BLaER1 (cell line): ENCODE measurements at regions not wholly inside any gene's neighbourhood (a gene's known extent, or its start where the extent isn't known, plus 50 kb on each side); places are given as distances from the start of the nearest gene placed in this dataset.

Experiments
- H3K27ac ChIP-seq: shearing (Covaris generic); formaldehyde crosslinking; 2 replicates; pipeline ENCODE4 v1.8.1; 2022
- H3K27me3 ChIP-seq: shearing (Covaris generic); formaldehyde crosslinking; 2 replicates; pipeline ENCODE4 v1.8.1; 2022
- H3K36me3 ChIP-seq: shearing (Covaris generic); formaldehyde crosslinking; 2 replicates; pipeline ENCODE4 v1.8.1; 2022
- H3K4me1 ChIP-seq: shearing (Covaris generic); formaldehyde crosslinking; 2 replicates; pipeline ENCODE4 v1.8.1; 2022
- H3K4me2 ChIP-seq: shearing (Covaris generic); formaldehyde crosslinking; 2 replicates; pipeline ENCODE4 v1.8.1; 2022
- H3K4me3 ChIP-seq: shearing (Covaris generic); formaldehyde crosslinking; 2 replicates; pipeline ENCODE4 v1.8.1; 2022
- H3K9ac ChIP-seq: shearing (Covaris generic); formaldehyde crosslinking; 2 replicates; pipeline ENCODE4 v1.8.1; 2022
- H3K9me3 ChIP-seq: shearing (Covaris generic); formaldehyde crosslinking; 2 replicates; pipeline ENCODE4 v1.8.1; 2022
- H4K20me1 ChIP-seq: shearing (Covaris generic); formaldehyde crosslinking; 2 replicates; pipeline ENCODE4 v1.8.1; 2022
- Cebpa-rat ChIP-seq: shearing (Covaris generic); IDR thresholded peaks from 2 replicates; pipeline ENCODE4 v1.8.1; 2022

DNA sequence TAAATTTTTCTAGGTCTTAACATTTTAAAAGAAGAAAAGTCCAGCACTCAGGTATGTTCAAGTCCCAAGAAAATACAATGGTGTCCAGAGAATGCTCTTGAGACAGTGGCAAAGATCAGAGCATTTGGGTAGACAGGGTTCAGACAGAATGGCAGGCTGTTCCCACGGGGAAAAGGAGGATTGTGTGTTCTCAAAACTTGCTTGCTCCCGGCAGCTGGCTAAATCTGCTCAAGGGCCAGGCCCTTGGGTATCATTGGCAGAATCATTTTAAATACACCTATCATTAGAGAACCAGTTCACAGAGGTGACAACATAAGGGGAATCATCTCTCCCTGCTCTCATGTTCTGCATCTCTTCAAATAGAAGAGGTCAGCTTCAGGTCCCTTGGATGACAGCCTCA is 456.3 kb downstream of the DTHD1 start:
- no peaks in the 10 kb centered on the region for H3K4me1 ChIP-seq
- H3K9ac ChIP-seq: no peak overlapping the region
- H3K4me3 ChIP-seq: no peak overlapping the region
- H3K27me3 ChIP-seq: no peaks in the 10 kb centered on the region
- no peaks in the 10 kb centered on the region for H4K20me1 ChIP-seq
- no peak for TF ChIP-seq Cebpa-rat
- H3K9me3 ChIP-seq: no peaks in the 10 kb centered on the region
- no peak overlapping the region for H3K27ac ChIP-seq
- no peaks in the 10 kb centered on the region for H3K36me3 ChIP-seq
- H3K4me2 ChIP-seq: no peak overlapping the region

DNA sequence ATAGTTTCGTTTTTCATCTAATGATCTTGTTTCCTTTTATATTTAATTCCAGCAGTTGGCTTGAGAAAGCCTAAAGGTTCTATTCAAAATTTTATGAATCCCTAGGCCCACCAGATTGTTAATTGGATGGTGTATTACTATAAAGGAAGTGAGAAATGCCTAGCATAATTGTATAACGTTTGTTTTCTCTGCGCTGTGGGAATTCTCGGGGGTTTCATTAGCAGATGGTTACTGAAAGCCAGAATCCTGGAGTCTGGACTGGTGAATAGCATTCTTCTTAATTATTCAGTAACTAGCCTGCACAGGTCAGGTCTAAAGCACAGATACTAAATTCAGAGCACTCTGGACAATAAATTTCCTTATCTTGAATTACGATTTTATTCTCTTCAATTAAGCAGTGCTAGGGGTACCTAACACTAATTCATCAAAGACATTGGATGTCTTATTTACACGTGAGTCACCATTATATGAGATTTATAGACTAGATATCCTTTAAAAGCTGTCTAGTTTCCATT is 459.4 kb downstream of the DTHD1 start:
- Histone ChIP-seq H3K36me3 (no peaks in the 10 kb centered on the region), H3K9ac (no peak overlapping the region), H3K4me2 (no peak overlapping the region), H3K9me3 (no peaks in the 10 kb centered on the region), H3K27ac (no peak overlapping the region), H4K20me1 (no peaks in the 10 kb centered on the region), H3K4me1 (no peaks in the 10 kb centered on the region), H3K4me3 (no peak overlapping the region), H3K27me3 (no peaks in the 10 kb centered on the region)
- no peak for TF ChIP-seq Cebpa-rat

DNA sequence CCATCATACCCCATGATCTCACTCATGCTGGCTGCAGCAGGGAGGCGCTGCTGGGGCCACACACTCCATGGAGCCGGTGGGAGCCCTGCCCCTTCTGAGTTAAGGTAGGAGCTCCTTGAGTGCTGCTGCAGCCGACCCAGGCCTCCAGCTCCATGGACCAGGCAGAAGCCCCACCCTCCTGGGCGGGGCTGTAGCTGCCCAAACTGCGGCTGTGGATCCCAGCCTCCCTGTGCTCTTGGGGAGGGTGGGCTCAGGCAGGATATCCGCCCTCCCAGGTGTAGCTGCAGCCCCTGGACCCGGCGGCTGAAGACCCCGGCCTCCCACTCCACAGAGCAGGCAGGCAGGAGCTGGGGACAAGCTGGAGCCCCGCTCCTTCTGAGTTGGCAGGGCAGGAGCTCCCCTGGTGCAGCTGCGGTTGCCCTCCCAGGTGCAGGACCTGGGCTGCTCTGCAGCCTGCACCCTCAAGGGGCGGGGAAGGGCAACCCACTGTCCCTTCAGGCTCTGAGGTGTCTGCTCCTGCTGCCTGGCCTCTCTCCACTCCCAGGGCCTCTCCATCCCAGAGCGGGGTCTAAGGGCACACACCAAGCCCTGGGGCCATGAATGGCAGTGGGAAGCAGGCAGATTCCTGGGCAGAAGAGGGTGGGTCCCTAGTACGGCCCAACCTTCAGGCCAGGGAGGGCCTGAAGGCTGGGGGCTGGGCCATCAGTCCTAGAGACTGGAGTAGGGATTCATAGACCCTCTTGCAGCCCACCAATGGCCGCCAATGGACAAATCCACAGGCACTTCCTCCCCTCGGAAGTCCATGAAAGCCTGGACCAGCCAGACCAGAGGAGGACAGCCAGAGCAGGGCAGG is 466.1 kb downstream of the DTHD1 start:
- Histone ChIP-seq H3K9me3 (no peaks in the 10 kb centered on the region), H3K27me3 (no peaks in the 10 kb centered on the region), H3K27ac (peak overlapping the region; percentile 4; the same call in 1 of the 2 replicates), H3K4me1 (no peaks in the 10 kb centered on the region), H3K4me3 (no peak overlapping the region), H3K36me3 (no peaks in the 10 kb centered on the region), H3K4me2 (no peak overlapping the region), H3K9ac (no peak overlapping the region), H4K20me1 (no peaks in the 10 kb centered on the region)
- no peak for TF ChIP-seq Cebpa-rat

DNA sequence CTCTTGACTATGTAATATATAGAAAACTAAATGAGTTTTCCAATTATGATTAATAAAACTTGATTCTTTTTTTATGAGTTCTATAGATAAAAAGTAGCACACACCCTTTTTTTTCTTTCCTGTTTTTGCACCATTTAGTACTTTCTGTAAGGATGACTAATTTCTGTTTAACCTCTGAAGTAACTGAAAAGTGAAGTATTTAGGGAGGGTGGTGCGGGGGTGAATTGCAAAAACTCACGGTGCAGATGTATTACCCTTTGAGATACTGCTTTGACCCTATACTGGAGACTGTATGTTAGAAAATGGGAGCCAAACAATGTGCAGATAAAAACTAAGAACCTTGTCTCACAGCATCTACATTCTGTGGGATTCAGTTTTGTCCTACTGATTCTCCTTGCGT is 471.6 kb downstream of the DTHD1 start:
- no peaks in the 10 kb centered on the region for H3K36me3 ChIP-seq
- no peak overlapping the region for H3K9ac ChIP-seq
- no peaks in the 10 kb centered on the region for H3K9me3 ChIP-seq
- H3K4me2 ChIP-seq: no peak overlapping the region
- no peaks in the 10 kb centered on the region for H3K27me3 ChIP-seq
- no peak for TF ChIP-seq Cebpa-rat
- H4K20me1 ChIP-seq: no peaks in the 10 kb centered on the region
- no peak overlapping the region for H3K4me3 ChIP-seq
- 0 out of 2 replicates have a peak, but pooled peaks cover 6% of the 10 kb centered on the region for H3K4me1 ChIP-seq
- no peak overlapping the region for H3K27ac ChIP-seq

DNA sequence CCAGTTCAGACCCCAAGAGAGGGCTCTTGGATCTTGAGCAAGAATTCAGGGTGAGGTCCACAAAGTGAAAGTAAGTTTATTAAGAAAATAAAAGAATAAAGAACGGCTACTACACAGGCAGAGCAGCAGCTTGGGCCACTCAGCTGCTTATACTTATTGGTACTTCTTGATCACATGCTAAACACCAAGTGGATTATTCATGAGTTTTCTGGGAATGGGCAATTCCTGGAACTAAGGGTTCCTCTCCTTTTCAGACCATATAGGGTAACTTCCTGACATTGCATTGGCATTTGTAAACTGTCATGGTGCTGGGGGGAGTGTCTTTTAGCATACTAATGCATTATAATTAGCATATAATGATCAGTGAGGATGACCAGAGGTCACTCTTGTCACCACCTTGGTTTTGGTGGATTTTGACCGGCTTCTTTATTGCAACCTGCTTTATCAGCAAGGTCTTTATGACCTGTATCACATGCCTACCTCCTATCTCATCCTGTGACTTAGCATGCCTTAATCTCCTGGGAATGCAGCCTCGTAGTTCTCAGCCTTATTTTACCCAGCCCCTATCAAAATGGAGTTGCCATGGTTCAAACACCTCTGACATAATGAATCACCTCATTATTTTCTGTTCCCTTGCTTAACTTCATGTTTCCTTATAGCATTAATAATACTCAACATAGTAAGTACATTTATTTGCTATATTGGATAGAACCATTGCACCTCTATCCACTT is 476.3 kb downstream of the DTHD1 start:
- Histone ChIP-seq H3K4me1 (peaks cover 16% of the 10 kb centered on the region), H3K27ac (no peak overlapping the region), H4K20me1 (no peaks in the 10 kb centered on the region), H3K9me3 (peaks cover 5% of the 10 kb centered on the region; the same call in 1 of the 2 replicates), H3K36me3 (no peaks in the 10 kb centered on the region), H3K4me3 (no peak overlapping the region), H3K27me3 (no peaks in the 10 kb centered on the region), H3K4me2 (no peak overlapping the region), H3K9ac (no peak overlapping the region)
- TF ChIP-seq Cebpa-rat: no peak

DNA sequence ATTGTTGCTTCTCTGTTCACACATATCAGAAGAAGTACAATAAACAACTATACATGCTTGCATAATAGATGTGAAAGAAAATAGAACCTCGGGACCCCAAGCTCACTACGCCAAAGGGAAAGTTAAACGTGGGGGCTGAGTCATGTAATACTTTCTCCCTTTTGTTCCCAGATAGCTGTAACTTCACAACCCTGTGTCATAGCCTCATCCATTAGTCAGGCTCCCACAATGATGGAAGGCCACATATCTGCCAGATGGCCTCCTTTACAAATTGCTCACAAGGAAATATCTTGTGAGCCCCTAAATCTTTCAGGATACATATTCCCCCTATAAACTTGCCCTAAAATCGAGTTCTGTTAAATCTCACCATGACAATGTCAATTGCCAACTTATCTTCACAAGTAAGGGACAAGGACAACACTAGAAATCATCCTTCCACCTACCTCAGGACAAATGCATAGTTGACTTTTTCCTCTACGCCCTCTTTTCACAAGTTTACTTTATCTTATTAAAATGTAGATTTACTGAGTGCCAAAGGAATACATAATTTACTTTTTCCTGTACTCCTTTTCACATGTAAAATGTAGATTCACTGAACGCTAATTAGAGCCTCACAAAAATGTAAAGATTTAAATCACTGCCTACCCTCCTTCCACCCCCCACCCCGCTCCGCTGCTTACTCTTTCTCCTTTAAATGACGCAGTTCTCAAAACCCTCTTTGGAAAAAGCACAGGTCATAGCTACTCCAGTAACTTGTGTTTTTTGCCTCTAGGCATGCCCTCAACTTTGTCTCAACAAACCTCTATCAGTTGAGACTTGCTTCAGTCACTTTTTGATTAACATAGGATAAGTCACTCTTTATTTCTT is 477.1 kb downstream of the DTHD1 start:
- Histone ChIP-seq H3K9ac (no peak overlapping the region), H3K4me2 (no peak overlapping the region), H3K27ac (no peak overlapping the region), H3K4me3 (no peak overlapping the region), H3K36me3 (no peaks in the 10 kb centered on the region), H4K20me1 (no peaks in the 10 kb centered on the region), H3K9me3 (peaks cover 5% of the 10 kb centered on the region; the same call in 1 of the 2 replicates), H3K27me3 (no peaks in the 10 kb centered on the region), H3K4me1 (peaks cover 10% of the 10 kb centered on the region)
- no peak for TF ChIP-seq Cebpa-rat

DNA sequence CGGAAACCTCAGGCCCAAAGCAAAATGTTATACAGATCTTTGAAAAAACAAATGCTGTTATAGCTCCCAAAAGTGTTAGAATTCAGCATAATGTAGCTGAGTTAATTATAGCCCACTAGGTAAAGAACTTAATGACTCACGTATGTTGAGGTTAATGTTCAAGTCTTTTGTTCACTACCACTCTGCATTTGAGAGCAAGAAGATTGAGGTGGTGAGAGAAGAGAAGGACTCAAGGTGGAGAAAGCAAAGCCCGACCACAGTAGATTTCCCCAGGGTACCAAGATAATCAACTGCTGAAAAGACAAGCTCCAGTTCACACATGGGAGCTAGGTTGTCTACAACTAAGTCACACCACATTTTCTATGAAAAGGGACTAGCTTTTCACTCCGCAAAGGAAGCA is 480.2 kb downstream of the DTHD1 start:
- Histone ChIP-seq H3K9ac (no peak overlapping the region), H4K20me1 (no peaks in the 10 kb centered on the region), H3K4me2 (peak overlapping the region; percentile 58), H3K9me3 (peaks cover 5% of the 10 kb centered on the region; the same call in 1 of the 2 replicates), H3K27ac (no peak overlapping the region), H3K36me3 (no peaks in the 10 kb centered on the region), H3K4me3 (no peak overlapping the region), H3K4me1 (peaks cover 10% of the 10 kb centered on the region), H3K27me3 (no peaks in the 10 kb centered on the region)
- no peak for TF ChIP-seq Cebpa-rat

DNA sequence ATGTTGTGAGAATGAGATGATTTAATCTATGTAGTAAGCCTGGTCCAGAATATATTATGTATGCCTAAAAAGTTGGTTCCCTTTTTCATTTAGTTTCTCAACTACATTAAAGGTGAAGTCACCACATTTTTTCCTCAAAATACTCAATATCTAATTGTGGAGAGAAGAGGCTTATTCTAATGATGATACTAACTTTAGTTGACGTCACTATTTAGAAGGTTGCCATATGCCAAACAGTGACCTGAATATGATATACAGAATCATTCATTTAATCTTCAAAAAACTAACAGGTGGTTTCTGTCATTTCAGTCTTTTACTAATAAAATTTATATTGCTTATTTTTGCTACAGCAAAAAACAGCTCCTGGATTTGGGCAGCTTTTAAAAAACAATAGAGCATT is 480.7 kb upstream of the NWD2 start:
- no peaks in the 10 kb centered on the region for H4K20me1 ChIP-seq
- H3K4me2 ChIP-seq: no peak overlapping the region
- H3K9ac ChIP-seq: no peak overlapping the region
- peaks cover 5% of the 10 kb centered on the region; the same call in 1 of the 2 replicates for H3K9me3 ChIP-seq
- peaks cover 10% of the 10 kb centered on the region for H3K4me1 ChIP-seq
- no peak for TF ChIP-seq Cebpa-rat
- H3K27me3 ChIP-seq: no peaks in the 10 kb centered on the region
- no peak overlapping the region for H3K4me3 ChIP-seq
- H3K27ac ChIP-seq: no peak overlapping the region
- no peaks in the 10 kb centered on the region for H3K36me3 ChIP-seq

DNA sequence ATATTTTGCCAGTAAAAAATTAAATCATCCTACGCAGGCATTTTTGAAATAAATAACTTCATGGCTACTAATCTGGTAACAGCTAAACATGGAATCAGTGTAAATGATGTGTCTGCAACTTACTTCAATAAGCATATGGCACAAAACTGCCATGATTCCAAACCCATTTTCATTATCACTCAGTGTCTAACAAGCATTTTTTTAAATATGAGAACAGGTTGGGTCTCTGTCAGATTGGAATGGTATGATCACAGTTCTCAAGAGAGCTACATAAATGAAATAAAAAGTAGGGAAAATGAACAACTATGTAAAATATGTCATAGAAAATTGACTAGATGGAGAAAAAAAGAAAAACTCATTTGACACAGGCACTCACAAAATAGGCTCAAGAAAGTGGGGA is 476.9 kb upstream of the NWD2 start:
- H3K4me3 ChIP-seq: no peak overlapping the region
- TF ChIP-seq Cebpa-rat: no peak
- H3K4me1 ChIP-seq: 0 out of 2 replicates have a peak, but pooled peaks cover 5% of the 10 kb centered on the region
- no peak overlapping the region for H3K9ac ChIP-seq
- no peak overlapping the region for H3K27ac ChIP-seq
- no peak overlapping the region for H3K4me2 ChIP-seq
- no peaks in the 10 kb centered on the region for H4K20me1 ChIP-seq
- H3K9me3 ChIP-seq: no peaks in the 10 kb centered on the region
- no peaks in the 10 kb centered on the region for H3K36me3 ChIP-seq
- H3K27me3 ChIP-seq: no peaks in the 10 kb centered on the region
